Omental fat pad (tissue), 3 donors: ENCODE measurements at regions not wholly inside any gene's neighbourhood (a gene's known extent, or its start where the extent isn't known, plus 50 kb on each side); places are given as distances from the start of the nearest gene placed in this dataset.

Source experiments
- ATAC-seq: fragments of 150-250 bp; one replicate; pipeline ENCODE4 v1.9.1; 2016; ENCODE audit warnings: mild to moderate bottlenecking, moderate library complexity; ENCODE audit not compliant: low FRiP score
- DNase-seq: peaks from one replicate; pipeline ENCODE4 v3.0.0-alpha.2; 2019; ENCODE audit warnings: low spot score
- TF ChIP-seq, protein P1 (sequence below), 3 donors: fragments of 450-650 bp; IDR thresholded peaks; one replicate each; pipeline ENCODE4 v1.5.1; 2016 to 2017; ENCODE audit warnings: antibody characterized with exemption in 3 of 3, mild to moderate bottlenecking in 3 of 3, moderate library complexity in 2 of 3

DNA sequence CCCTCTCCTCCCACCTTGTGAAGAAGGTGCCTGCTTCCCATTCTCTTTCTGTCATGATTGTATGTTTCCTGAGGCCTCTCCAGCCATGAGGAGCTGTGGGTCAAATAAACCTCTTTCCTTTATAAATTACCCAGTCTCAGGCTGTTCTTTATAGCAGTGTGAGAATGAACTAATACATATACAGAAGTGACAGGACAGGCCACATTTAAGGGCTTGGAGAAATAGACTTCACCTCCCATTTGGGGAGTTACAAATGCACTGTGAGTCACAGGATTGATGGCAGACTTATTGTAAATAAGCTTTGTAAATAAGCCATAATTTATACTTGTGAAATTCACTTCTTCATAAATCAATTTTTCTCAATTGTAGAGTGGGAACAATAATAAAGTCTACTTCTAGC, 543.3 kb downstream of the LRRIQ3 start:
- ATAC-seq (no peak), DNase-seq (no peak)
- TF ChIP-seq, protein P1, sequence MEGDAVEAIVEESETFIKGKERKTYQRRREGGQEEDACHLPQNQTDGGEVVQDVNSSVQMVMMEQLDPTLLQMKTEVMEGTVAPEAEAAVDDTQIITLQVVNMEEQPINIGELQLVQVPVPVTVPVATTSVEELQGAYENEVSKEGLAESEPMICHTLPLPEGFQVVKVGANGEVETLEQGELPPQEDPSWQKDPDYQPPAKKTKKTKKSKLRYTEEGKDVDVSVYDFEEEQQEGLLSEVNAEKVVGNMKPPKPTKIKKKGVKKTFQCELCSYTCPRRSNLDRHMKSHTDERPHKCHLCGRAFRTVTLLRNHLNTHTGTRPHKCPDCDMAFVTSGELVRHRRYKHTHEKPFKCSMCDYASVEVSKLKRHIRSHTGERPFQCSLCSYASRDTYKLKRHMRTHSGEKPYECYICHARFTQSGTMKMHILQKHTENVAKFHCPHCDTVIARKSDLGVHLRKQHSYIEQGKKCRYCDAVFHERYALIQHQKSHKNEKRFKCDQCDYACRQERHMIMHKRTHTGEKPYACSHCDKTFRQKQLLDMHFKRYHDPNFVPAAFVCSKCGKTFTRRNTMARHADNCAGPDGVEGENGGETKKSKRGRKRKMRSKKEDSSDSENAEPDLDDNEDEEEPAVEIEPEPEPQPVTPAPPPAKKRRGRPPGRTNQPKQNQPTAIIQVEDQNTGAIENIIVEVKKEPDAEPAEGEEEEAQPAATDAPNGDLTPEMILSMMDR (IDR thresholded peaks at IDR 0.05): no peak

DNA sequence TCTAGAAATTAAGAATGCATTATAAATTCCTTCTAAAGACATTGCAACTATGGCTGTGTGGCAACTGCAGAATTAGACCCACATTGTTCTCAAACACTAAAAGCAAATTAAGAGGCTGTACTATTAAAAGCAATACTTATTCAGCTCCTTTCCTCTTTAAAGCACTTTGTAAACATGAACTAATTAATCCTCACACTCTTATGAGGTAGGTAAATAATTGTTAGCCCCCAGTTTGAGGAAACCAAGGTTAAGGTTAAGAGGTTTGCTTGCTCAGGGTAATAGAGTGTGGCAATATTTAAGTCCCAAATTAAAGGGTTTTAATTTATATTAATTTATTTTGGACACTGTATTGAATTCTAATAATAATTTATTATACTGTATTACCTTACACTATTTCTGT, 553.8 kb downstream of the LRRIQ3 start:
- ATAC-seq (no peak), DNase-seq (no peak)
- TF ChIP-seq, protein P1 (IDR thresholded peaks at IDR 0.05): no peak

GRCh38 chr1:73639494-73639893, 558.5 kb downstream of the LRRIQ3 start:
- TF ChIP-seq, protein P1 (IDR thresholded peaks at IDR 0.05): no peak
- no peak for DNase-seq
- no peak for ATAC-seq

DNA sequence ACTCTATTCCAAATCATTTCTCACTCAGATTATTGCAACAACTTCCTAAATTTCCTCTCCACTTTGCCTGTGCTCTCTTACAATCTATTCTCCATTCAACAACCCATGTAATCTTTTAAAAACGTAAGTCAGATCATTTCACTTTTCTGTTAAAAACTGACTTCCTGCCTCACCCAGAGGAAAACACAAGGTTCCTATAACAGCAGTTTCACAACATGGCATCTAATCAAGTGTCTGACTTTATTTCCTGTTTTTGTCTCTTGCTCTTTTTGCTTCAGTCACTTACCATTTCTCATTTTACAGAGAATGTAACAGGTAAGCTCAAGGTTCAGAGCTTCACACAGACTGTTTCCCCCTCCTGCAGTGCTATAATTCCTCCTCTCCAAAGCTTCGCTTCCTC, 560.7 kb downstream of the LRRIQ3 start:
- TF ChIP-seq, protein P1 (IDR thresholded peaks at IDR 0.05): no peak
- ATAC-seq (no peak), DNase-seq (no peak)

- no peak for DNase-seq
- TF ChIP-seq, protein P1 (IDR thresholded peaks at IDR 0.05): no peak
- ATAC-seq: no peak
These were observed 563.0 kb downstream of the LRRIQ3 start for GRCh38 chr1:73635021-73635420.

GRCh38 chr1:73627723-73628122, 570.3 kb downstream of the LRRIQ3 start:
- ATAC-seq (no peak), DNase-seq (no peak)
- TF ChIP-seq, protein P1 (IDR thresholded peaks at IDR 0.05): no peak

DNA sequence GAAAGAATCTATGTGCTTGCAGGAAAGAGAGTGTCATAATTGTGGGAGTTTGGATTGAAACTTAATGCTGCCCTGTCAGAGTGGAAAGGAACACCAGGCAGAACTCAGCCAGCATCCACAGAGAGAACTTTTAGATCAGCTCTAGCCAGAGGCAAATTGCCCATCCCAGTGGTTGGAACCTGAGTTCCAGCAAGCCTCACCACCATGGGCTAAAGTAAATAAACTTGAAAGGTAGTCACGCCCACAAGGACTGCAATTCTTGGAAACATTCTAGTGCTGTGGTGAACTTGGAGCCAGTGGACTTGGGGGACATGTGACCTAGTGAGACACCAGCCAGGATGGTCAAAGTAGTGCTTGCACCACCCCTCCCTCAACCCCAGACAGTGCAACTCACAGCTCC, 571.6 kb downstream of the LRRIQ3 start:
- ATAC-seq (no peak), DNase-seq (no peak)
- TF ChIP-seq, protein P1 (IDR thresholded peaks at IDR 0.05): no peak
